Coronary artery (tissue), 2 donors: ENCODE measurements at regions not wholly inside any gene's neighbourhood (a gene's known extent, or its start where the extent isn't known, plus 50 kb on each side); places are given as distances from the start of the nearest gene placed in this dataset.

ENCODE experiments used
- DNase-seq: peaks from one replicate; pipeline ENCODE4 v3.0.0-alpha.2; 2017; ENCODE audit warnings: low spot score
- H3K27ac ChIP-seq, 2 donors: fragments of 200-600 bp; sonication (generic); one replicate each; pipeline ENCODE4 v1.5.1; 2016 to 2019
- H3K4me3 ChIP-seq: fragments of 200-600 bp; sonication (generic); 2 replicates; pipeline ENCODE4 v1.5.1; 2016; ENCODE audit warnings: mild to moderate bottlenecking, moderate library complexity
- TF ChIP-seq, protein P1 (sequence below): fragments of 200-600 bp; sonication (generic); IDR thresholded peaks from one replicate; pipeline ENCODE4 v1.5.1; 2019; ENCODE audit warnings: antibody characterized with exemption

DNA sequence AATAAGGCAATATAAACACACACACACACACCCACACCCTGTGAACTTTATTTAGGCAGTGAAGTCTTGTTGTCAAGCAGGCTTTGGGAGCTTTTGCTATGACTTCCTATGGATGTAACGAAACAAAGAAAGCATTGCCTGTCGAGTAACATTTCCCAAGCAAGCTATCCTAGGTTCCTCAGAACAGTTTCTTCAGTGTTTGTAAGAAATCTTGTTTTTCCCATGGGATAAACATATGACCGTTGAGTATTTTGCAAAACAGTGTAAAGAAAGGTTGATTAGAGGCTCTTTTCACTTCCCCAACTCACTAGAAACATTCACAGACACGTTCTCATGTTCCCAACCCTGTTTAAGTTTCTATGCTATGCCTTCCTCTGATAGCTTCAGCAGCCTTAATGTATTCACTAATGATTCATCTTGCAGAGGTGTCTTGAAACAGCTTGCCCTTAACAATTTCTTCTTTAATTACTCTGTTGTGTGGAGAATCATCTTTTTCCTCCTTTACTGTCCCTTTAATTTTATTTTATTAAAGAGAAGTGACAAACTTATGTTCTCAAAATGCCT is 1947.1 kb upstream of the TENM3 start:
- no peak overlapping the region for H3K27ac ChIP-seq
- no peak overlapping the region for H3K4me3 ChIP-seq
- no peak for DNase-seq
- TF ChIP-seq, protein P1, sequence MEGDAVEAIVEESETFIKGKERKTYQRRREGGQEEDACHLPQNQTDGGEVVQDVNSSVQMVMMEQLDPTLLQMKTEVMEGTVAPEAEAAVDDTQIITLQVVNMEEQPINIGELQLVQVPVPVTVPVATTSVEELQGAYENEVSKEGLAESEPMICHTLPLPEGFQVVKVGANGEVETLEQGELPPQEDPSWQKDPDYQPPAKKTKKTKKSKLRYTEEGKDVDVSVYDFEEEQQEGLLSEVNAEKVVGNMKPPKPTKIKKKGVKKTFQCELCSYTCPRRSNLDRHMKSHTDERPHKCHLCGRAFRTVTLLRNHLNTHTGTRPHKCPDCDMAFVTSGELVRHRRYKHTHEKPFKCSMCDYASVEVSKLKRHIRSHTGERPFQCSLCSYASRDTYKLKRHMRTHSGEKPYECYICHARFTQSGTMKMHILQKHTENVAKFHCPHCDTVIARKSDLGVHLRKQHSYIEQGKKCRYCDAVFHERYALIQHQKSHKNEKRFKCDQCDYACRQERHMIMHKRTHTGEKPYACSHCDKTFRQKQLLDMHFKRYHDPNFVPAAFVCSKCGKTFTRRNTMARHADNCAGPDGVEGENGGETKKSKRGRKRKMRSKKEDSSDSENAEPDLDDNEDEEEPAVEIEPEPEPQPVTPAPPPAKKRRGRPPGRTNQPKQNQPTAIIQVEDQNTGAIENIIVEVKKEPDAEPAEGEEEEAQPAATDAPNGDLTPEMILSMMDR = no peak

- DNase-seq = no peak
- Histone ChIP-seq H3K27ac (no peak overlapping the region), H3K4me3 (no peak overlapping the region)
- TF ChIP-seq, protein P1 = no peak
Observed at GRCh38 chr4:180304321-180304720, 1938.9 kb upstream of the TENM3 start.

DNA sequence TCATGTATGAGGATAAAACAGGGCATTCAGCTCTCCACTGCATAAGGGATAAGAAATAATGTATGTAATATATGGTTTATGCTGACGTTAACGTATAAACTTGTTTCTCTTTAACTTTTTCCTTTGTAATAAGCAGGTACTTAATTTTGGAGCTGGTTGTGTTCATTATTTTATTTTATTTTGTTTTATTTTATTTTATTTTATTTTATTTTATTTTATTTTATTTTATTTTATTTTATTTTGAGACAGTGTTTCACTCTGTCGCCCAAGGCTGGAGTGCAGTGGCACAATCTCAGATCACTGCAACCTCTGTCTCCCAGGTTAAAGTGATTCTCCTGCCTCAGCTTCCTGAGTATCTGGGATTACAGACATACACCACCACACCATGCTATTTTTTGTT is 1932.6 kb upstream of the TENM3 start:
- Histone ChIP-seq H3K4me3 (no peak overlapping the region), H3K27ac (no peak overlapping the region)
- TF ChIP-seq, protein P1 = no peak
- DNase-seq = no peak

DNA sequence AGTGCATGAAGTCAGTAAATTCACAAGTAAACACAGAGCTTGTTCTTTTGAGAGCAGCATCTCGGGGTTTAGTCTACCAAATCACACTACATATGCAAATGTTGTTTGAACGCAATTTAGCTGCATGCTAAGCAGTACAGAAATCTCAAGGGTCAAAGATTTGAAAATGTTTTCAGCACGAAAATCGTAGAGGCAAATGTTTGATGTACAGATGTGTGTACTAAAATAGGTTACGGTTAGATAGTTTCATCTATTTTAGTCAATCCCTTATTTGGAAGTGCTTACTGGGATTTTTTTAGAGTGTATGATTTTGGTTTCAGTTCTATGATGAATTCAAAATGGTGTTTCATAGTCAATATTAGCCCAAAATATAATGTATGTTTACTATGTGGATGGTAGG is 1928.2 kb upstream of the TENM3 start:
- Histone ChIP-seq H3K27ac (no peak overlapping the region), H3K4me3 (no peak overlapping the region)
- TF ChIP-seq, protein P1 = no peak
- DNase-seq = no peak

GRCh38 chr4:180330521-180330920 is 1912.7 kb upstream of the TENM3 start:
- no peak for DNase-seq
- TF ChIP-seq, protein P1 = no peak
- H3K4me3 ChIP-seq = no peak overlapping the region
- no peak overlapping the region for H3K27ac ChIP-seq

DNA sequence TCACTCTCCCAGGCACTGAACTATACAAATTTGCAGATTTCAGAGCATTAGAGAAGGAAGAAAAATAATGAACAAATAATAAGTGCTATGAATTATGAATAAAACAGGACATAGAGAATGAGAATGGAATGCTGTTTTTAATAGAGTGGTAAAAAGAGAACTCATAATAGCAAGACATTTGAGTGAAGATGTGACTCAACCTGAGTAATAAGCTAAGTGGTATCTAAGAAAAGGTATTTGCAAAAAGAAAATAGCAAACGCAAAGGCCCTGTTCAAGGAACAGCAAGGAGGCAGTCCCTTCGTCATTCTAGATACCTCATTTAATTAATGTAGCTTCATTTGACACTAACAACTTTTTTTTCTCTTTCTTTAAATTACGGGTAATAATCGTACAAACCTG is 1910.0 kb upstream of the TENM3 start:
- TF ChIP-seq, protein P1 = no peak
- no peak overlapping the region for H3K27ac ChIP-seq
- no peak for DNase-seq
- H3K4me3 ChIP-seq = no peak overlapping the region

DNA sequence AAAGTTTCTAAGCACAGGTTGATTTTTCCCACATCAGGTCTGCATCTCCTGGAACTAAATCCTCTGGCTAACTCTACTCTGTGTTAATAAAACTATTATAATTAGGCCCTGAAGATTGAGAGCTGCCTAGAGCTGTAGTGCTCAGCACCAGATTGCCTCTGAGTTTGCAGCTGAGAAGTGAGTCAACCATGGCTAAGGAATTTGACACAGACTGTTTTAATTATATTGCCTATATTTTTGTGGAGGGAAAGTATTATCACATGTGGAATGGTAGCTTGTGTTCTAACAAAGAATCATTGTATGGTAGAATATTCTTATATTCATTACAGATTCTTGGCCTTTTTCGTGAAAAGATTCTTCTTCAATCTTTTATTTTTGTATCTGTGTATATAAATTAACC is 1907.6 kb upstream of the TENM3 start:
- no peak overlapping the region for H3K27ac ChIP-seq
- no peak for DNase-seq
- TF ChIP-seq, protein P1 = no peak
- H3K4me3 ChIP-seq = no peak overlapping the region
